Pons (tissue), 1 donor: ENCODE measurements at regions not wholly inside any gene's neighbourhood (a gene's known extent, or its start where the extent isn't known, plus 50 kb on each side); places are given as distances from the start of the nearest gene placed in this dataset.
A peak's percentile ranks its signal among the peaks of the same experiment; 100 is the strongest.
"Not testable (repeated sequence)": the region's sequence is repeated elsewhere in the genome, so short reads cannot be mapped to it uniquely, and the experiment has no call there.

Experiments used
- DNase-seq: peaks from one replicate; pipeline ENCODE4 v3.0.0-alpha.2; 2016; ENCODE audit warnings: low spot score

- DNase-seq, result no peak
These were observed 148.6 kb downstream of the CD47 start for GRCh38 chr3:107942244-107942643.

- DNase-seq, result no peak
These were observed 151.0 kb downstream of the CD47 start for GRCh38 chr3:107939691-107940442.

GRCh38 chr3:107938143-107938542 lies 152.7 kb downstream of the CD47 start:
- DNase-seq, result peak; percentile 30

GRCh38 chr3:107934808-107935207 lies 156.0 kb downstream of the CD47 start:
- DNase-seq, result no peak

GRCh38 chr3:107933450-107933849 lies 157.4 kb downstream of the CD47 start:
- DNase-seq, result no peak

GRCh38 chr3:107931326-107931725 lies 159.5 kb downstream of the CD47 start:
- no peak for DNase-seq

- no peak for DNase-seq
These were observed 161.7 kb downstream of the CD47 start for GRCh38 chr3:107929088-107929487.

- peak; percentile 48 for DNase-seq
These were observed 162.8 kb downstream of the CD47 start for GRCh38 chr3:107928084-107928445.

- peak; percentile 94 for DNase-seq
These were observed 163.3 kb downstream of the CD47 start for GRCh38 chr3:107927361-107928083.

GRCh38 chr3:107925851-107926250 lies 165.0 kb downstream of the CD47 start:
- no peak for DNase-seq

GRCh38 chr3:107921038-107921437 lies 169.8 kb downstream of the CD47 start:
- no peak for DNase-seq

GRCh38 chr3:107920538-107920937 lies 170.3 kb downstream of the CD47 start:
- DNase-seq, result no peak

GRCh38 chr3:107919239-107919638 lies 171.6 kb downstream of the CD47 start:
- no peak for DNase-seq

GRCh38 chr3:107916171-107916570 lies 174.7 kb downstream of the CD47 start:
- DNase-seq, result no peak

- no peak for DNase-seq
These were observed 175.1 kb downstream of the CD47 start for GRCh38 chr3:107915706-107916105.

- DNase-seq, result no peak
These were observed 177.1 kb downstream of the CD47 start for GRCh38 chr3:107913701-107914100.

- DNase-seq, result no peak
These were observed 179.4 kb downstream of the CD47 start for GRCh38 chr3:107911337-107912000.

- DNase-seq, result no peak
These were observed 180.0 kb downstream of the CD47 start for GRCh38 chr3:107910713-107911259.

- DNase-seq, result not testable (repeated sequence)
These were observed 181.2 kb downstream of the CD47 start for GRCh38 chr3:107909583-107909982.

GRCh38 chr3:107907996-107908395 lies 182.8 kb downstream of the CD47 start:
- no peak for DNase-seq

- DNase-seq, result no peak
These were observed 186.2 kb downstream of the CD47 start for GRCh38 chr3:107904536-107905066.

- DNase-seq, result no peak
These were observed 190.7 kb downstream of the CD47 start for GRCh38 chr3:107899990-107900651.
